Activated CD8-positive, alpha-beta memory T cell treated with anti-CD3 and anti-CD28 coated beads, Interleukin-2, amount 50 U/mL, for 4 hours (primary cell): ENCODE measurements at regions not wholly inside any gene's neighbourhood (a gene's known extent, or its start where the extent isn't known, plus 50 kb on each side); places are given as distances from the start of the nearest gene placed in this dataset.

ENCODE experiments used
- DNase-seq: peaks from one replicate; pipeline ENCODE4 v3.0.0-alpha.2; 2020

DNA sequence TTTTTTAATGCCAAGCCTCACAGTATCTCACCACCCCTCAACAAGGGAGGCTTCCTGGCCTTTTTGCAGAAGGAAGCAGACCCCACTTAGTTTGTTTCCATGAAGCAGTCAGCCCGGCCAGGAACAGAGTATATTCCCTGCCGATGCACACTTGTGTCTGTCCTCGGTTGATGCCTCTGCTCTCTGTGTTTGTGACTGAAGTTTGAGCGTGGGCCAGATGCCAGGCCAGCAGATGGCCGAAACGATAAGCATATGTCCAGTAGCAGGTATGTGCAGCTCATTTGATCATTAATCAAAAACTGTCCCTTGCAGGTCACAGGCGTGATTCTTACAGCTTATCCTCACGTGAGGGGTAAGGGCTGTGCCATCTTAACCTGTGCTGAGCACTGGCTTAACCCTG is 144.0 kb downstream of the IRS2 start:
- no peak for DNase-seq

DNA sequence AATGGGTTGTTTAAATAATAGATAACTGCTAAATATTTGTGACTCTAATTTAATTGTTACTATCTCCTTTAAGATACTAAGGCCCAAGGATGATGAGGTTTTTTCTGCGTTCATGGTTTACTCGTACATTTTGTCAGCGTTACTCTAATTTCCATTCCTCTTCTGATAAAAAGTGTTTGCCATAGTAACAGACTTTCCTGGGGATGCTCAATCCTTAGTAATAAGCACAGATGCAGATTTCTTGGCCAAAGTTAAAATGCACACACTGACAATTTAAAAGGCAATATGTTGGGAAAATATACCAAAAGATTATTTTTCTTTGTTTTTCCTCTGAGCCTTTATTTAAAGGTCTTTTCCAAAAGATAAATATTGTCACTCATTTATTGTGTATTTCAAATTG is 149.6 kb downstream of the IRS2 start:
- no peak for DNase-seq

DNA sequence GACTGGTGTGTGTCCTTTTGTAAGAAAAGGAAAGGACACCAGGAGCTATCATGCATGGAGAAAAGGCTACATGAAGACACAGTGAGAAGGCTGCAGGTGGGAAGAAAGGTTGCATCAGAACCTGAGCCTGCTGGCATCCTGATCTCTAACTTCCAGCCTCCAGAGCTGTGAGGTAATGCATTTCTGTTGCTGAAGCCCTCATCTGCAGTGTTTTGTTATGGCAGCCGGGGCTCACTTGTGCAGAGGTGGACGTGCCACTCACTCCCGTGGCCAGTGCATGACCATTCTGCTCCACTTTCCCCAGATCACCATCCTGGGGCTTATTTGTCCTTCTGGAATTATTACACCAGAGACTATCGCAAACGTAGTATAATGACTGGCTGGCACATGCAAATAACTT is 155.3 kb downstream of the IRS2 start:
- DNase-seq: no peak

DNA sequence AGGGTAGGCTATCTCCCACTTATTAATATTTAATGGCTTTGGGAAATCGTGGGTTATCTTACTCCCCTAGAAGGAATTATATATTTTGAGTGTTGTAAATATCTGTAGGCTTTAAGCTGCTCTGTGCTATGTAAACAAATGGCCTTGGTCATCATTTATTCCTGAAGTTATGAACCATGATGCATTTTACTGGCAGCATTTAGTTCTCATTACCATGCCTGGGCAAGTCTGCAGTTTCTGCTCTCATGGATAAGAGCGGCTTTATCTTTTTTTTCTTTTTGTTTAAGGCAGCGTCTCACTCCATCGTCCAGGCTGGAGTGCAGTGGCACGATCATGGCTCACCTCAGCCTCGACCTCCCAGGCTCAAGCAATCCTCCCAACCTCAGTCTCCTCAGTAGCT is 156.1 kb downstream of the IRS2 start:
- no peak for DNase-seq

DNA sequence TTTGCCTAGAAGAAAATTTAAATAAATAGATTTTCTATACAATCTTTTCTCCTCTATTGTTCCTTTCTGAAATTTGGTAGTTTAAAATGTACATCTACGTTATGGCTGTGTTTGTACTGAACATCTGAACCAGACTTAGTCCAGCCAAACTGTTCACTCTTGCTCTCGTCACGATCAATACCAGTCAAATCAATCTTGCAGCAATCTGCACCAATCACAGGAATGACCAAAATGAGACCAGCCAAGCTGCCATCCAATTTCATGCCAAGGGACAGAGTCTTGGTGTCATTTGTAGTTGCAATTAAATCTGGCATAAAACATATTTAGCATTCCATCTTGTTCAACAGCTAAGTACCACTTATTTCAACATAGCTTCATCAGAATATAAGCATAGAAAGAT is 156.6 kb downstream of the IRS2 start:
- no peak for DNase-seq

DNA sequence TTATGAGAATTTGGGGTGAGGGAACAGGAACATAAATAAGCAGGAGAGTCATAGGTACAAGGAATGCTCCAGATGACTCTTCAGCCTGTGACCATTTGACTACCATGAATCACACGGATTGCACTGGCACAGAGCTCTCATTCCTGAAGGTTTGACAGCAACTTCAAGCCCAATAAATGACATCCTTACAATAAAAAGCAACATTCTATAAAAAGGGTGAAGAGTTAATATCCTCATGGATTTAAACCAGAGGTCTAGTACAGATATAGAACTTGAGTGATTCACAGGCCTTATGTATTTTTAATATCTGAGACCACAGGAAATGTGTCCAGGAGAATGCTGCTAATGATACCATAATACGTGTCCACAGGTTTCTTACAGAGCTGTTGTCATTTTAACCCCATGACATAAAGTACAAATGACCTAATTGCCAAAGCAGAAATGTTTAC is 158.1 kb downstream of the IRS2 start:
- DNase-seq: no peak

DNA sequence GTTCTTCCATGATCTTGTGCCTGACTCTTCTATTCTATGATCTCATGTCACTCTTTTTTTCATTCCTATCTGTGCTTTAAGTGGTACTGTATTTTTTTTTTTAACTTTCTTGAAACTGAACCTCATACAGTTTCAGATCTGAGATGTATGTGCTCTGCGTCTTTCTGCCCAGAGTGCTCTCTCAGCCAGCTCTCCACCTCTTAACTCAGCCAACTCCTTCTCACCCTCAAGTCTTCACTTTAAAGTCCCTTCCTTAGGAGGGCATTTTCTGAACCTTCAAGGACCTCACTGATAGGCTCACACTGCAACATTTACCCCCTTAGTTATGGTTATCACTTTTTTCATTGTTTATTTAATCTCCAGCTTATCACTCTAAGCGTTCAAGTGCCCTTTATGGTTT is 158.7 kb downstream of the IRS2 start:
- DNase-seq: no peak

DNA sequence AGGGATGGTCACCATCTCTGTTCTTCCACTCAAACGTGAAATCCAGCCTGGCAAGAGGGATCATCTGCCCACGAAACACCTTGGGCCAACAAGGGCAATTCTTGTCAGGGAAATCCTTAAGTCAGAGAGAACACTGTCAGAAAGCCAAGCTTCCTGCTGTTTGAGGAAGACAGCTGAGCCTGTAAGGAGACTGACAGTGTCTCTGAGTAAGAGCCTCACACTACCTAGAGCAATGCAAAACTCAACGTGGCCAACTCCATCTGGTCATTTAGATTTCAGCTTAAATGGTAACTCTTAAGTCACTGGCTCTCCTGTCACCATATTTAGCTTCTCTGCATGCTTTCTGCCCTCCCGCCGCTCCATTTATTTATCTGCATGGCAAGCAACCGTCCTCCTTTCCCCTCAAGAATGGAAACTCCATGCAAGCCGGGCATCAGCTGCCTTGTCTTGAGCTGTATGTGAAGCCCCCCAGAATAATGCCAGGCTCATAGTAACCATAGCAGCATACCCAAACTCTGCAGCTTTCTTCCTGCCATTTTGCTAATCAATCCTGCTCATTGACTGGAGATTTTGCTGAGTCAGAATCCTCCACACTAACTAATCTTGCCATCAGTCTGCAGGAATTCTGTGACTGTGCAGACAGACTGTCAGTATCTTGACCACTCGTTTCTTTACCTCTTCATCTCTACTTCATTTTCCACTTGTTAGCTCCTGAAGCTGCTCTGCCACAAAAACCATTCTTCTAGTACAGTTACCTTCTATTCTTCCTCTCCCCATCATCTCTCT is 159.8 kb downstream of the IRS2 start:
- DNase-seq: no peak

DNA sequence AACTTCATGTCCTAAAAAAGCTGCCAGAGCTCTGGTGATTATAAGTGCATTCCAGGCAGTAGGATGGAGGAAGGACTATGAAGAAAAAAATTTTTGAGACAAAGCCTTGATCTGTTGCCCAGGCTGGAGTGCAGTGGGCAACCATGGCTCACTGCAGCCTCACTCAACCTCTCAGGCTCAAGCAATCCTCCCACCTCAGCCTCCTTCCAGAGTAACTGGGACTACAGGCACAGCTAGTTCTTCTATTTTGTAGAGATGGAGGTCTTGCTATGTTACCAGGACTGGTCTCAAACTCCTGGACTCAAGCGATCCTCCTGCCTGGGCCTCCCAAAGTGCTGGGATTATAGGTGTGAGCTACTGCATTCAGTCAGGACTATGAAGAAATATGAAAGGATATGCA is 161.2 kb downstream of the IRS2 start:
- no peak for DNase-seq

GRCh38 chr13:109622006-109622405 is 164.4 kb downstream of the IRS2 start:
- DNase-seq: no peak

GRCh38 chr13:109615721-109616420 is 170.5 kb downstream of the IRS2 start:
- no peak for DNase-seq

GRCh38 chr13:109611912-109612691 is 174.3 kb downstream of the IRS2 start:
- no peak for DNase-seq

DNA sequence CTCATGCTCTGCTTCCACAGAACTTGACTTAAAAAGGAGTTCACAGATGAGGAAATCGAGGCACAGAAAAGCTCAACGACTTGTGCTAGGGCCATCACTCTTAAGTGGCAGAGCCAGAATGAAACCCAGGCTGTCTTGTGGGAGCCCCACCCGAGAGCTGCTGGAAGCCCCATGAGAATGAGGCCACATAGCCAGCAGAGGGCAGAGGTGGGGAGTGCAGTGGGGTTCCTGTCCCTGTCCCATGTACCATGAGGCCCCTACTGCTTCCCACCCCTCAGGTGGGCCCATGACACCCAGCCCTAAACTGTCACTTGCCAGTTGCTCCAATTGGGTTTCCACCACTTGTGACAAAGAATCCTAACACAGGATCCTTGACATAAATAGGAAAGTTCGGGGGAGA is 175.9 kb downstream of the IRS2 start:
- peak; percentile 39 for DNase-seq

DNA sequence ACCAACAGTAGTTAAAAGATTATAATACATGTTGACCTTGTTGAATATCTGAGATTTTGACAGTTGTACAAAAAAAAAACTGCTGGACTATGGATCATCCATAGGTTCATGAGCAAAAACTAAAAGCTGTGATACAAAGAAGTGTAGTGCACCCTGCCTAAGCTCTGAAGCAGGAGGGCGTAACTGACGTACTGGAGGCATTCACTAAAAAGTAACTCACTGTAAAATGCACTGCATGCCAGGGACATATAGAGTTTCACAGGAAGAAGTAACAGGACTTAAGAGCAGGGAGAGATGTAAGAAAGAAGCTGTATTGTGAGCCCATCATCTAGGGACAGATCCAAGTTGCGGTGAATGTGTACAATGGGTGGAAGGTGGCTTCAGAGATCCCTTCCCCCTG is 177.9 kb downstream of the IRS2 start:
- no peak for DNase-seq

GRCh38 chr13:109608059-109608458 is 178.3 kb downstream of the IRS2 start:
- no peak for DNase-seq

GRCh38 chr13:109606520-109606919 is 179.9 kb downstream of the IRS2 start:
- no peak for DNase-seq

GRCh38 chr13:109605846-109606245 is 180.5 kb downstream of the IRS2 start:
- no peak for DNase-seq

GRCh38 chr13:109604894-109605293 is 181.5 kb downstream of the IRS2 start:
- no peak for DNase-seq

GRCh38 chr13:109602356-109602755 is 184.0 kb downstream of the IRS2 start:
- DNase-seq: no peak

- no peak for DNase-seq
Measured at GRCh38 chr13:109599901-109600657, 186.3 kb downstream of the IRS2 start.

DNA sequence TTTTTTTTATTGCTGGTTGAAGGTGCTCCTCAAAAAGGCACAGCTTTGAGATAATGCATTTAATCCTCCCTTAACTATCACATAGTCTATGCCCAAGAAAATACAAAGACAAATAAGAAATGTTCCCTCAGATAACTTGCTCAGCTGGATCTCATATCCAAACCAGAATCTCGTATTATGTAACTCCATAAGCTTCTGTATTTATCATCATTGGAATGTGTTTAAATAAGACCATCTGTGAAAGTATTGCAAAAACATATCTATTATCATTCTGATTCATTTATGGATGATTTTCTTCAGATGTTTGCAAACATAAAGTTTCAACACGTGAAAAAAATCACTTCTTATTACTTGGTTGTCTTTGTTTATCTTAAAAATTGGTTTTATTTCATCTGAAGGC is 190.9 kb downstream of the IRS2 start:
- no peak for DNase-seq

DNA sequence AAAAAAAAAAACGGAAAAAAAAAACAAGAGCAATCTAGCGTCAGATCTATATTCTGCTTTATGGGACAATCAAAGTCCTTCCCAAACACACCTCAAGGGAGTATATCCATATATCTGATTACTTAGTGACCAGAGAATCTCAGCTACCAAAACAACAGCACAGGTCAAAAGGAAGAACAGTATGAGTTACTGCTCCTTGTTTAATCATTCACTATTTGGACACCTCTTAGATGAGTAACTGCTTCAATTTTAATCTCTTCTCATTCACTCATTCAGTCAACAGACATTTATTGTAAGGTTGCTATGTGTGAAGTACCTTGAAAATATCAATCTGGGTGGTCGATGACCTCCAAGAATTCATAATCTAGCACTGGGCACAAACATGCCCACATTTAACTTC is 193.2 kb downstream of the IRS2 start:
- no peak for DNase-seq

DNA sequence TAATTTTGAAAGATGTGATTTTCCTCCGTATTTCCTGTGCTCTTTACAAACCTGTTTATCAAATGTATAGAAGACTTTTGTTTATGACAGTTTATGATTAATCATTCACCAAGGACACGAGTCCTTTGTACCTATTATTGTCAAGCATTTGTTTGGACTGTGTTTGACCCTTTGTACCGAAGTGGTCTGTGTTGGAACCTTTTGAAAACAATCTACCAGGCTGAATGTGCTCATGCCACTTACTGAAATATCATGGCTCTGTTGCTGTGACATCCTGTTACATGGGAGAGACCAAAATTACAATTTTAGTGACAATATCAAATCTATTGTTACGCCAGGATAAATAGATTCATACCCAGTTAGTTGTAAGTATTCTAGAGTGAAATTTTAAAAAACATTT is 193.6 kb downstream of the IRS2 start:
- DNase-seq: no peak
